HG03442 (cell line): ENCODE measurements at regions not wholly inside any gene's neighbourhood (a gene's known extent, or its start where the extent isn't known, plus 50 kb on each side); places are given as distances from the start of the nearest gene placed in this dataset.

ENCODE experiments used
- ATAC-seq: cut with Tn5 transposase; IDR thresholded peaks from one replicate; pipeline ENCODE4 v1.9.1; 2021; ENCODE audit warnings: mild to moderate bottlenecking, moderate library complexity; ENCODE audit not compliant: unreplicated experiment

GRCh38 chr10:131726967-131727366, 173.8 kb upstream of the PPP2R2D start:
- no peak for ATAC-seq

- no peak for ATAC-seq
Observed at GRCh38 chr10:131727560-131727959, 173.2 kb upstream of the PPP2R2D start.

- ATAC-seq: no peak
Observed at GRCh38 chr10:131728286-131729228, 172.3 kb upstream of the PPP2R2D start.

- no peak for ATAC-seq
Observed at GRCh38 chr10:131729361-131729760, 171.4 kb upstream of the PPP2R2D start.

- no peak for ATAC-seq
Observed at GRCh38 chr10:131729938-131730660, 170.7 kb upstream of the PPP2R2D start.

GRCh38 chr10:131730771-131731497, 169.9 kb upstream of the PPP2R2D start:
- ATAC-seq: no peak

- no peak for ATAC-seq
Observed at GRCh38 chr10:131731780-131732630, 168.8 kb upstream of the PPP2R2D start.

GRCh38 chr10:131732631-131733127, 168.1 kb upstream of the PPP2R2D start:
- no peak for ATAC-seq

- ATAC-seq: no peak
Observed at GRCh38 chr10:131733596-131733995, 167.2 kb upstream of the PPP2R2D start.

GRCh38 chr10:131735577-131735976, 165.2 kb upstream of the PPP2R2D start:
- ATAC-seq: no peak

GRCh38 chr10:131736321-131736980, 164.4 kb upstream of the PPP2R2D start:
- ATAC-seq: no peak

GRCh38 chr10:131737543-131738395, 163.0 kb upstream of the PPP2R2D start:
- ATAC-seq: no peak

GRCh38 chr10:131738396-131738735, 162.4 kb upstream of the PPP2R2D start:
- no peak for ATAC-seq

- ATAC-seq: no peak
Observed at GRCh38 chr10:131739206-131739605, 161.6 kb upstream of the PPP2R2D start.

- ATAC-seq: no peak
Observed at GRCh38 chr10:131742500-131742951, 158.3 kb upstream of the PPP2R2D start.

GRCh38 chr10:131743190-131744151, 157.3 kb upstream of the PPP2R2D start:
- ATAC-seq: peak; percentile 71

GRCh38 chr10:131744346-131744745, 156.5 kb upstream of the PPP2R2D start:
- ATAC-seq: no peak

GRCh38 chr10:131745591-131745990, 155.2 kb upstream of the PPP2R2D start:
- no peak for ATAC-seq
